ENCODE measurements at regions not wholly inside any gene's neighbourhood (a gene's known extent, or its start where the extent isn't known, plus 50 kb on each side); places are given as distances from the start of the nearest gene placed in this dataset.
"Not testable (repeated sequence)": the region's sequence is repeated elsewhere in the genome, so short reads cannot be mapped to it uniquely, and the experiment has no call there.

GRCh38 chr6:3970097-3970496 is 108.8 kb downstream of the FAM217A start:
- 90% methylated on average over 4 of the region's 5 CpGs for WGBS (ENCODE audit: insufficient coverage)
- H3K4me3 ChIP-seq (ENCODE audit: control extremely low read depth in 1 of 5, extremely low read depth in 1 of 5, insufficient read depth in 1 of 5, low read depth in 2 of 5, low read length in 4 of 5): no peak overlapping the region
- H3K36me3 ChIP-seq (replicated peaks in 1 of 2; ENCODE audit: control extremely low read depth in 1 of 2, control insufficient read depth in 1 of 2, extremely low read depth in 1 of 2, insufficient read depth in 2 of 2, low read length in 1 of 2): no peaks in the 10 kb centered on the region
- no peaks in the 10 kb centered on the region for H3K9me3 ChIP-seq (ENCODE audit: control extremely low read depth in 1 of 3, control insufficient read depth in 2 of 3, insufficient read depth in 1 of 3, low read length in 2 of 3)
- Mint-ChIP-seq H3K4me1 (peaks cover 2% of the 10 kb centered on the region), H3K27ac (no peak overlapping the region), H3K9me3 (ENCODE audit: insufficient read depth) (no peaks in the 10 kb centered on the region), H3K27me3 (peaks cover 3% of the 10 kb centered on the region), H3K4me3 (no peak overlapping the region)
- intact Hi-C loops (cut with micrococcal nuclease): no loop called here
- no peaks in the 10 kb centered on the region for H3K79me2 ChIP-seq (ENCODE audit: control insufficient read depth, insufficient read depth, low read length)
- no peak overlapping the region for H2AFZ ChIP-seq (ENCODE audit: insufficient read depth, low read depth, low read length, poor library complexity, severe bottlenecking)
- ChIA-PET CTCF (no interaction called here), POLR2A (no interaction called here)
- no peaks in the 10 kb centered on the region for H3K4me1 ChIP-seq (ENCODE audit: control insufficient read depth in 2 of 2, insufficient read depth in 2 of 2, low read length in 2 of 2)
- no peaks in the 10 kb centered on the region for H4K20me1 ChIP-seq (ENCODE audit: control insufficient read depth, insufficient read depth, low read length, poor library complexity, severe bottlenecking)
- TF ChIP-seq EZH2 (IDR thresholded peaks at IDR 0.05; ENCODE audit: borderline replicate concordance, insufficient read depth, low read depth, low read length, poor library complexity, severe bottlenecking) (no peak), CTCF (IDR thresholded peaks at IDR 0.05) (no peak)
- no peak for DNase-seq
- H3K27ac ChIP-seq (ENCODE audit: low read length in 2 of 2): no peak overlapping the region
- no peak overlapping the region for H3K4me2 ChIP-seq (replicated peaks; ENCODE audit: low read depth, low read length, poor library complexity, severe bottlenecking)
- H3K9ac ChIP-seq (ENCODE audit: low read length): no peak overlapping the region
- H3K27me3 ChIP-seq (replicated peaks in 1 of 4; ENCODE audit: control extremely low read depth in 1 of 4, control insufficient read depth in 3 of 4, insufficient read depth in 4 of 4, low read length in 3 of 4): no peaks in the 10 kb centered on the region
- ATAC-seq (ENCODE audit: low read depth): no peak

DNA sequence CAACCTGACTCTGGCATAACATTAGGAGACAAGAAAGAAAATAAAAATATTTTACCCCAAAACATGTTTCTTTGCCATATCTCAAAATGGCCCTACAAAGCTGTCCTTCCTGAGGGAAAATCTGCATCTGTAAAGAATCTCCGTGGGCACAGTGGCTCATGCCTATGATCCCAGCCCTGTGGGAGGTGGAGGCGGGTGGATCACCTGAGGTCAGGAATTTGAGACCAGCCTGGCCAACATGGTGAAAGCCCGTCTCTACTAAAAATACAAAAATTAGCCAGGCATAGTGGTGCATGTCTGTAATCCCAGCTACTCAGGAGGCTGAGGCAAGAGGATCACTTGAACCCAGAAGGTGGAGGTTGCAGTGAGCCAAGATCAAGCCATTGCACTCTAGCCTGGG is 105.8 kb downstream of the FAM217A start:
- WGBS (ENCODE audit: insufficient coverage): 91% methylated on average over 1 of the region's 3 CpGs
- ATAC-seq (ENCODE audit: low read depth); H3K9ac ChIP-seq (ENCODE audit: low read length); H3K27ac ChIP-seq (ENCODE audit: low read length in 2 of 2); H3K79me2 ChIP-seq (ENCODE audit: control insufficient read depth, insufficient read depth, low read length); H3K4me2 ChIP-seq (replicated peaks; ENCODE audit: low read depth, low read length, poor library complexity, severe bottlenecking); H3K9me3 Mint-ChIP-seq (ENCODE audit: insufficient read depth); H3K4me1 ChIP-seq (ENCODE audit: control insufficient read depth in 2 of 2, insufficient read depth in 2 of 2, low read length in 2 of 2); H3K4me1 Mint-ChIP-seq; H3K27me3 Mint-ChIP-seq; H3K27me3 ChIP-seq (replicated peaks in 1 of 4; ENCODE audit: control extremely low read depth in 1 of 4, control insufficient read depth in 3 of 4, insufficient read depth in 4 of 4, low read length in 3 of 4); H3K9me3 ChIP-seq (ENCODE audit: control extremely low read depth in 1 of 3, control insufficient read depth in 2 of 3, insufficient read depth in 1 of 3, low read length in 2 of 3); H3K4me3 Mint-ChIP-seq; H3K36me3 ChIP-seq (replicated peaks in 1 of 2; ENCODE audit: control extremely low read depth in 1 of 2, control insufficient read depth in 1 of 2, extremely low read depth in 1 of 2, insufficient read depth in 2 of 2, low read length in 1 of 2); CTCF ChIA-PET; H3K27ac Mint-ChIP-seq; H2AFZ ChIP-seq (ENCODE audit: insufficient read depth, low read depth, low read length, poor library complexity, severe bottlenecking); H3K4me3 ChIP-seq (ENCODE audit: control extremely low read depth in 1 of 5, extremely low read depth in 1 of 5, insufficient read depth in 1 of 5, low read depth in 2 of 5, low read length in 4 of 5); POLR2A ChIA-PET; intact Hi-C loops (cut with micrococcal nuclease); DNase-seq; H4K20me1 ChIP-seq (ENCODE audit: control insufficient read depth, insufficient read depth, low read length, poor library complexity, severe bottlenecking): not testable (repeated sequence)

Measured in B cell (primary cell).